NT2/D1 (cell line): ENCODE measurements at regions not wholly inside any gene's neighbourhood (a gene's known extent, or its start where the extent isn't known, plus 50 kb on each side); places are given as distances from the start of the nearest gene placed in this dataset.
A peak's percentile ranks its signal among the peaks of the same experiment; 100 is the strongest.

ENCODE experiments used
- DNase-seq: peaks from one replicate; pipeline ENCODE4 v3.0.0-alpha.2; 2011; ENCODE audit warnings: low read depth, low spot score
- H3K27me3 ChIP-seq: 2 replicates; pipeline ENCODE4 v1.6.0; 2011; ENCODE audit warnings: mild to moderate bottlenecking; ENCODE audit not compliant: insufficient read length, insufficient read depth
- H3K36me3 ChIP-seq: 2 replicates; pipeline ENCODE4 v1.6.1; 2011; ENCODE audit warnings: mild to moderate bottlenecking, low read length, mixed read lengths; ENCODE audit not compliant: insufficient read depth, insufficient read length
- H3K4me1 ChIP-seq: 2 replicates; pipeline ENCODE4 v1.5.1; 2011; ENCODE audit not compliant: insufficient read depth, insufficient read length
- H3K4me3 ChIP-seq: 2 replicates; pipeline ENCODE4 v1.5.1; 2011; ENCODE audit warnings: low read depth; ENCODE audit not compliant: insufficient read length
- H3K9ac ChIP-seq: 2 replicates; pipeline ENCODE4 v1.6.0; 2011; ENCODE audit warnings: low read depth; ENCODE audit not compliant: insufficient read length
- H3K9me3 ChIP-seq: 2 replicates; pipeline ENCODE4 v1.5.1; 2011; ENCODE audit warnings: mild to moderate bottlenecking, low read length; ENCODE audit not compliant: insufficient read depth
- SUZ12 ChIP-seq: IDR thresholded peaks from 2 replicates; pipeline ENCODE4 v1.6.1; 2011; ENCODE audit not compliant: insufficient read length, insufficient read depth; ENCODE audit errors: extremely low read depth
- YY1 ChIP-seq: IDR thresholded peaks from 2 replicates; pipeline ENCODE4 v1.6.1; 2011; ENCODE audit not compliant: insufficient read length, insufficient read depth
- ZNF274 ChIP-seq: IDR thresholded peaks from 2 replicates; pipeline ENCODE4 v1.6.1; 2011; ENCODE audit warnings: mild to moderate bottlenecking, low read depth, low read length

DNA sequence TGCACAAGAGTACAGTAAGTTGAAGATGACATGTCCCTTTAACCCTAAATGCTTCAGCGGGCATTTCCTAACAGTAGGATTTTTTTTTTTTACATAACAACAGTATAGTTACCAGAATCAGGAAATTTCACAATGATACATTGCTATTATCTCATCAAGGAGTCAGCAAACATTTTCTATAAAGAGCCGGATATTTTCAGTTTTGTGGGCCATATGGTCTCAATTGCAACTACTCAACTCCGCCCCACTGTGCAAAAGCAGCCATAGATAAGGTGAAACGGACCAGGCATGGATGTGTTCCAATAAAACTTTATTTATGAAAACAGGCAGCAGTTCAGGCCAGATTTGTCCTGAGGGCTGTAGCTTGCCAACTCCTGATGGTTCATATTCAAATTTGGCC, 130.6 kb downstream of the SMAD6 start:
- no peak overlapping the region for H3K4me3 ChIP-seq
- H3K36me3 ChIP-seq: no peaks in the 10 kb centered on the region
- H3K9ac ChIP-seq: no peak overlapping the region
- DNase-seq: no peak
- no peaks in the 10 kb centered on the region for H3K27me3 ChIP-seq
- no peak for TF ChIP-seq SUZ12
- TF ChIP-seq YY1: no peak
- TF ChIP-seq ZNF274: no peak
- H3K4me1 ChIP-seq: peaks cover 18% of the 10 kb centered on the region
- H3K9me3 ChIP-seq: no peaks in the 10 kb centered on the region

- TF ChIP-seq ZNF274: no peak
- no peak for TF ChIP-seq YY1
- no peak for TF ChIP-seq SUZ12
- DNase-seq: no peak
- no peaks in the 10 kb centered on the region for H3K27me3 ChIP-seq
- H3K9me3 ChIP-seq: no peaks in the 10 kb centered on the region
- H3K4me3 ChIP-seq: no peak overlapping the region
- H3K36me3 ChIP-seq: no peaks in the 10 kb centered on the region
- no peak overlapping the region for H3K9ac ChIP-seq
- peaks cover 15% of the 10 kb centered on the region for H3K4me1 ChIP-seq
These were observed 131.3 kb downstream of the SMAD6 start for GRCh38 chr15:66833371-66833770.

DNA sequence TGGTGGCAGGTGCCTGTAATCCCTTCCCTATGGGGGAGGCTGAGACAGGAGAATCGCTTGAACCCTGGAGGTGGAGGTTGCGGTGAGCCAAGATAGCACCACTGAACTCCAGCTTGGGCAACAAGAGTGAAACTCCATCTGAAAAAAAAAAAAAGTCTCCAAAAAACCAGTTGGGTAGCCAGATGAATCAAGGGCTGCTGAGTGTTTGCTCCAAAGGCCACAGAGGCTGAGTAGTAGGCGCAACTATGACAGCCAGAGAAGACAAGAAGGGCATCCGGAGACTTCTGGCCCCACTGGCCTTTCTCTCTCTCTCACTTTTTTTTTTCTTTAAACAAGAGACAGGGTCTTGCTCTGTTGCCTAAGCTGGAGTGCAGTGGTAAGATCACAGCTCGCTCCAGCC, 131.8 kb downstream of the SMAD6 start:
- TF ChIP-seq YY1 (no peak), SUZ12 (no peak), ZNF274 (no peak)
- no peak overlapping the region for H3K4me3 ChIP-seq

DNA sequence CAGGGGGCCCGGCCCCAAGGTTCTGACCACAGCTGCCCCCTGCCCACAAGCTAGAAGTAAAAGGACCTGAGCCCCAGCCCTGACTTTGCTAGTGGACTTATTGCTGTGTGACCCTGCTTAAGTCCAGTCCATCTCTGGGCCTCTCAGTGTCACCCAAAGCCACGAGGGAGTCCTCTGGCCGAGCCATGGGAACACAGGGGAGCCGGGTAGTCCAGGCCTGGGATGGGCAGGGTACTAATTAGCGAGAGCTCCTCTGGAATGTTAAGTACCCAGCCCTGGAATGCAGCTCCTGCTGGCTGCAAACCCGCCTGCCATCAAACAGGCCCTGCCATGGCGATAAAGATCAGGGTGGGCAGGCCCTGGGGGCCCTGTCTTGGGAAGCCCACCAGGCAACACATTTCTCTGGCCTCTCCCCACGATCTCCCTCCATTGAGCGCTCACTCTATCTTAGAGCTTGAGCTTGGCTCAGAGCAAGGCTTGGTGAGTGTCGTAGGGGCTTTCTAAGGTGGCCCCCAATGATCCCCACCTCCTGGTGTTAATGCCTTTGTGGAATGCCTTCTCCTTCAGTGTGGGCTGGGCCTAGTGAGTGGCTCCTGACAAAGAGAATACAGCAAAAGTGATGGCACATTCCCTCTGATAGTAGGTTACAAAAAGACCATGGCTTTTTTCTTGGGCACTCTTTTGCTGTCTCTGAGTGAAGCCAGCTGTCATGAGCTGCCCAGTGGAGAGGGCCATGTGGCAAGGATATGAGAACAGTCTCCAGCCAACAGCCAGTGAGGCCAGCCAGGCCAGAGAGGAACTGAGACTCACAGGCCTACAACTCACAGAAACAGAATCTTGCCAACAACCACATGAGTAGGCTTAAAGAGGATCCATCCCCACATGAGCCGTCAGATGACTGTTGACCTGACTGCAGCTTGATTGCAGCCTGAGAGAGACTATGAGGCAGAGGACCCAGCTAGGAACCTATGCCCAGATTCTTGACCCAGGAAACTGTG, 133.1 kb downstream of the SMAD6 start:
- H3K9ac ChIP-seq: peak overlapping the region; percentile 46
- TF ChIP-seq SUZ12 (no peak), ZNF274 (no peak), YY1 (no peak)
- peak; percentile 92 for DNase-seq

More for the DNA sequence above, 131.8 kb downstream of the SMAD6 start:
- Histone ChIP-seq H3K9me3 (no peaks in the 10 kb centered on the region), H3K36me3 (no peaks in the 10 kb centered on the region), H3K9ac (no peak overlapping the region), H3K27me3 (no peaks in the 10 kb centered on the region), H3K4me1 (peaks cover 15% of the 10 kb centered on the region)
- no peak for DNase-seq

DNA sequence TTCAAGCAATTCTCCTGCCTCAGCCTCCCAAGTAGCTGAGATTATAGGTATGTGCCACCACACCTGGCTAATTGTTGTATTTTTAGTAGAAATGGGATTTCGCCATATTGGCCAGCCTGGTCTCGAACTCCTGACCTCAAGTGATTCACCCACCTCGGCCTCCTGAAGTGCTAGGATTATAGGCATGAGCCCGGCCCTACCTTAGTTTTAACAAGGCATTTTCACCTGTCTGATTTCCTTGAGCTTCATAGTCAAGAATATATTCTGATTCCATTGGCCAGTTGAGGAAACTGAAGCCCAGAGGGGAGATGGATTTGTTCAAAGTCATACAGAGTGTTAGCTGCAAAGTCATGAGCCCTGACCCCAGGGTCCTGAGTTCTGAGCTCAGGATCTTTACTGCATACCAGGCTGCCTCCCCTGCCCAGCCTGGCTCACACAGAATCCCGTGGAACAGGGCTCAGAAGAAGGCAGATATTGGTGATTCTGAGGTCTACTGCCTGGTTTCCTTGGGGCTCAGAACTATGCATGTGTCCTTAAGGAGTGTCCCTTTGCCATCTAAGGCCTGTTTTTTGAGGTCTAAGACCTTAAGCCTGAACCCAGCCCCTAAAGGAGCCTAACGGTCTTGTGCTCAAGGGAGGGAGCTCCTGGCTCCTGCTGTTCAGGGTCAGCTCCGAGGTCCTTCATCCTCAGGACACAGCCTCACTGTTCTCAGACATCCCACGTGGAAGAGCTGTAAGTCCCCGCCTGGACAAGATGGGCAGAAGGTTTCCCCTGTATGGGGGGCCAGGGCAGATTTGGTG, 134.4 kb downstream of the SMAD6 start:
- Histone ChIP-seq H3K27me3 (peaks cover 10% of the 10 kb centered on the region), H3K4me3 (no peak overlapping the region), H3K9me3 (no peaks in the 10 kb centered on the region), H3K9ac (no peak overlapping the region), H3K36me3 (no peaks in the 10 kb centered on the region), H3K4me1 (peaks cover 17% of the 10 kb centered on the region)
- no peak for TF ChIP-seq YY1
- TF ChIP-seq SUZ12: no peak
- no peak for TF ChIP-seq ZNF274
- DNase-seq: no peak

More for the DNA sequence above, 133.1 kb downstream of the SMAD6 start:
- Histone ChIP-seq H3K4me3 (no peak overlapping the region), H3K36me3 (no peaks in the 10 kb centered on the region), H3K4me1 (peaks cover 15% of the 10 kb centered on the region), H3K27me3 (no peaks in the 10 kb centered on the region), H3K9me3 (no peaks in the 10 kb centered on the region)

DNA sequence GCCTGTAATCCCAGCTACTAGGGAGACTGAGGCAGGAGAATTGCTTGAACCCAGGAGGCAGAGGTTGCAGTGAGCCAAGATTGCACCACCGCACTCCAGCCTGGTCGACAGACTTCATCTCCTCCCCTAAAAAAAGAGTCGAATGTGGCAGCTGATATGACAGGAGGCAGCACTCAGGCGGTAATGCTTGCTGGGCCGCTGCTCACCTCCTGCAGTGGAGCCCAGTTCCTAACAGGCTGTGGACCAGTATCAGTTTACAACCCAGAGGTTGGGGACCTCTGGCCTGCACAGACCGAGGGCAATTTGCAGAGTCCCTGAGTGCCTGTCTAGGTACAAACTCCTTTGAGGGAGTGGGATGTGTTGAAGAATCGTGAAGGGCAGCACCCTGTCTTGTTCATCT, 136.2 kb downstream of the SMAD6 start:
- Histone ChIP-seq H3K9me3 (no peaks in the 10 kb centered on the region), H3K9ac (no peak overlapping the region), H3K27me3 (peaks cover 25% of the 10 kb centered on the region), H3K4me1 (peaks cover 19% of the 10 kb centered on the region), H3K36me3 (no peaks in the 10 kb centered on the region), H3K4me3 (no peak overlapping the region)
- no peak for DNase-seq
- TF ChIP-seq YY1 (no peak), ZNF274 (no peak), SUZ12 (no peak)

GRCh38 chr15:66838671-66839239, 136.7 kb downstream of the SMAD6 start:
- Histone ChIP-seq H3K9me3 (no peaks in the 10 kb centered on the region), H3K4me1 (peaks cover 16% of the 10 kb centered on the region), H3K27me3 (peaks cover 30% of the 10 kb centered on the region), H3K4me3 (no peak overlapping the region), H3K36me3 (no peaks in the 10 kb centered on the region), H3K9ac (no peak overlapping the region)
- no peak for DNase-seq
- no peak for TF ChIP-seq YY1
- TF ChIP-seq SUZ12: no peak
- TF ChIP-seq ZNF274: no peak
